ENCODE measurements at regions not wholly inside any gene's neighbourhood (a gene's known extent, or its start where the extent isn't known, plus 50 kb on each side); places are given as distances from the start of the nearest gene placed in this dataset.

- TF ChIP-seq POLR2AphosphoS5 (IDR thresholded peaks at IDR 0.05; ENCODE audit: low read depth) (no peak), REST (IDR thresholded peaks at IDR 0.05; ENCODE audit: insufficient replicate concordance, low read depth) (no peak), SPI1 (IDR thresholded peaks at IDR 0.05; ENCODE audit: borderline replicate concordance, low read depth) (no peak), GABPA (IDR thresholded peaks at IDR 0.05; ENCODE audit: low read depth) (no peak)
- TF ChIP-seq, protein P1, sequence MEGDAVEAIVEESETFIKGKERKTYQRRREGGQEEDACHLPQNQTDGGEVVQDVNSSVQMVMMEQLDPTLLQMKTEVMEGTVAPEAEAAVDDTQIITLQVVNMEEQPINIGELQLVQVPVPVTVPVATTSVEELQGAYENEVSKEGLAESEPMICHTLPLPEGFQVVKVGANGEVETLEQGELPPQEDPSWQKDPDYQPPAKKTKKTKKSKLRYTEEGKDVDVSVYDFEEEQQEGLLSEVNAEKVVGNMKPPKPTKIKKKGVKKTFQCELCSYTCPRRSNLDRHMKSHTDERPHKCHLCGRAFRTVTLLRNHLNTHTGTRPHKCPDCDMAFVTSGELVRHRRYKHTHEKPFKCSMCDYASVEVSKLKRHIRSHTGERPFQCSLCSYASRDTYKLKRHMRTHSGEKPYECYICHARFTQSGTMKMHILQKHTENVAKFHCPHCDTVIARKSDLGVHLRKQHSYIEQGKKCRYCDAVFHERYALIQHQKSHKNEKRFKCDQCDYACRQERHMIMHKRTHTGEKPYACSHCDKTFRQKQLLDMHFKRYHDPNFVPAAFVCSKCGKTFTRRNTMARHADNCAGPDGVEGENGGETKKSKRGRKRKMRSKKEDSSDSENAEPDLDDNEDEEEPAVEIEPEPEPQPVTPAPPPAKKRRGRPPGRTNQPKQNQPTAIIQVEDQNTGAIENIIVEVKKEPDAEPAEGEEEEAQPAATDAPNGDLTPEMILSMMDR (IDR thresholded peaks at IDR 0.05; ENCODE audit: insufficient read depth, low read length): no peak
- no peaks in the 10 kb centered on the region for H3K27me3 ChIP-seq (ENCODE audit: insufficient read depth, poor library complexity, severe bottlenecking)
- no peak overlapping the region for H3K27ac ChIP-seq (replicated peaks)
- no peak overlapping the region for H3K4me3 ChIP-seq (replicated peaks; ENCODE audit: insufficient read depth, low read length)
- DNase-seq (ENCODE audit: low read depth in 1 of 2, low spot score in 1 of 2): no peak
Measured at GRCh38 chr14:22026527-22026926, 352.9 kb upstream of the OR4E1 start.

GRCh38 chr14:22025879-22026278 is 352.3 kb upstream of the OR4E1 start:
- peaks cover 2% of the 10 kb centered on the region for H3K27me3 ChIP-seq (ENCODE audit: insufficient read depth, poor library complexity, severe bottlenecking)
- H3K4me3 ChIP-seq (replicated peaks; ENCODE audit: insufficient read depth, low read length): no peak overlapping the region
- no peak for TF ChIP-seq REST (IDR thresholded peaks at IDR 0.05; ENCODE audit: insufficient replicate concordance, low read depth)
- TF ChIP-seq SPI1 (IDR thresholded peaks at IDR 0.05; ENCODE audit: borderline replicate concordance, low read depth): peak; percentile 59; the same call in 1 of the 2 replicates
- no peak for TF ChIP-seq POLR2AphosphoS5 (IDR thresholded peaks at IDR 0.05; ENCODE audit: low read depth)
- TF ChIP-seq, protein P1 (IDR thresholded peaks at IDR 0.05; ENCODE audit: insufficient read depth, low read length): no peak
- TF ChIP-seq GABPA (IDR thresholded peaks at IDR 0.05; ENCODE audit: low read depth): no peak
- H3K27ac ChIP-seq (replicated peaks): no peak overlapping the region
- no peak for DNase-seq (ENCODE audit: low read depth in 1 of 2, low spot score in 1 of 2)

DNA sequence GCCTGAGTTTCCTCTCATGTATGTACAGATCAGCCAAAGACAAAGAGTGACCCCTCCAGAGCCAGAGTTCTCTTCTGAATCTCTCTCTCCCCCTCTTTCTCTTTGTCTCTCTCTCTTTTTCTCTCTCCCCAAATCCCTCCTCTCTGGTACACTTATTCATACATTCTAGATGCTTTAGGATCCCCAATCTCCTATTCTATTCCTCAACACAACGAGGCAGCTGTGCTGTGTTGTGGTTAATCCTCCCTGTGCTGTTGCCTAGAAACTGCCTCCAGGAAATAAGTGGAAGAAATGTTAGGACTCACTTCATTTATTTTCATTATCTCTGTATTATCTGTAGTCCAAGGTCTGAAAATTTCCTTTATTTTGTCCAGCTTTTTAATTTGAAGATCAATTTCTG is 350.5 kb upstream of the OR4E1 start:
- Histone ChIP-seq H3K27me3 (ENCODE audit: insufficient read depth, poor library complexity, severe bottlenecking) (peaks cover 2% of the 10 kb centered on the region), H3K27ac (replicated peaks) (no peak overlapping the region), H3K4me3 (replicated peaks; ENCODE audit: insufficient read depth, low read length) (no peak overlapping the region)
- DNase-seq (ENCODE audit: low read depth in 1 of 2, low spot score in 1 of 2): no peak
- TF ChIP-seq SPI1 (IDR thresholded peaks at IDR 0.05; ENCODE audit: borderline replicate concordance, low read depth) (no peak), GABPA (IDR thresholded peaks at IDR 0.05; ENCODE audit: low read depth) (no peak), REST (IDR thresholded peaks at IDR 0.05; ENCODE audit: insufficient replicate concordance, low read depth) (no peak)
- TF ChIP-seq, protein P1 (IDR thresholded peaks at IDR 0.05; ENCODE audit: insufficient read depth, low read length): no peak
